Activated naive CD8-positive, alpha-beta T cell treated with anti-CD3 and anti-CD28 coated beads for 36 hours (primary cell): ENCODE measurements at regions not wholly inside any gene's neighbourhood (a gene's known extent, or its start where the extent isn't known, plus 50 kb on each side); places are given as distances from the start of the nearest gene placed in this dataset.
"Not testable (repeated sequence)": the region's sequence is repeated elsewhere in the genome, so short reads cannot be mapped to it uniquely, and the experiment has no call there.

Source experiments
- DNase-seq: peaks from one replicate; pipeline ENCODE4 v3.0.0; 2021
- H3K27ac Mint-ChIP-seq: one replicate; pipeline ENCODE4 v1.8.0; 2022; ENCODE audit warnings: mild to moderate bottlenecking, moderate library complexity, mixed read lengths
- H3K27me3 Mint-ChIP-seq: one replicate; pipeline ENCODE4 v1.8.0; 2022; ENCODE audit warnings: mild to moderate bottlenecking, mixed read lengths
- H3K36me3 Mint-ChIP-seq: one replicate; pipeline ENCODE4 v1.8.0; 2021; ENCODE audit warnings: mild to moderate bottlenecking, mixed read lengths
- H3K4me1 Mint-ChIP-seq: one replicate; pipeline ENCODE4 v1.8.0; 2021; ENCODE audit warnings: mixed read lengths
- H3K4me3 Mint-ChIP-seq: one replicate; pipeline ENCODE4 v1.8.0; 2022; ENCODE audit warnings: mild to moderate bottlenecking, moderate library complexity, mixed read lengths
- H3K9me3 Mint-ChIP-seq: one replicate; pipeline ENCODE4 v1.8.0; 2022; ENCODE audit warnings: mixed read lengths

DNA sequence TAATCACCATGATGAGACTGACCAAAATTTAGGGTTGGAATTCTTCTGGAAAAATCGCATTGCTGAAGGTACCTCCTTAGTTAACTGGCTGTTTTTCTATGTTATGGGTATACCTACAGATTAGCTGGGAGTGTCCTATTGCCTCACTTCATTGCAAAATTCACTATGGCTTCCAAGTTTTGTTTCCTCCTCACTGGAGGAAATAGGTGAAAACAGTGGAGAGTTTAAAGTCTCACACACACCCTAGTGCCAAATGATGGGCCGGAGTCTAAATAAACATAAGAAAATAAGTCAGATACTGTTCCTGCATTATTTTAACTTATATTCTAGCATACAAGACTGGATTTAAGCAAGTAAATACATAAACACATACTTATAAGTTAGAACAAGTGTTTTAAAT, 98.2 kb downstream of the AHR start:
- Mint-ChIP-seq H3K9me3 (peaks cover 21% of the 10 kb centered on the region), H3K27ac (no peak overlapping the region), H3K4me3 (no peak overlapping the region), H3K27me3 (peaks cover 21% of the 10 kb centered on the region), H3K36me3 (peaks cover 8% of the 10 kb centered on the region), H3K4me1 (peaks cover 17% of the 10 kb centered on the region)
- DNase-seq: no peak

DNA sequence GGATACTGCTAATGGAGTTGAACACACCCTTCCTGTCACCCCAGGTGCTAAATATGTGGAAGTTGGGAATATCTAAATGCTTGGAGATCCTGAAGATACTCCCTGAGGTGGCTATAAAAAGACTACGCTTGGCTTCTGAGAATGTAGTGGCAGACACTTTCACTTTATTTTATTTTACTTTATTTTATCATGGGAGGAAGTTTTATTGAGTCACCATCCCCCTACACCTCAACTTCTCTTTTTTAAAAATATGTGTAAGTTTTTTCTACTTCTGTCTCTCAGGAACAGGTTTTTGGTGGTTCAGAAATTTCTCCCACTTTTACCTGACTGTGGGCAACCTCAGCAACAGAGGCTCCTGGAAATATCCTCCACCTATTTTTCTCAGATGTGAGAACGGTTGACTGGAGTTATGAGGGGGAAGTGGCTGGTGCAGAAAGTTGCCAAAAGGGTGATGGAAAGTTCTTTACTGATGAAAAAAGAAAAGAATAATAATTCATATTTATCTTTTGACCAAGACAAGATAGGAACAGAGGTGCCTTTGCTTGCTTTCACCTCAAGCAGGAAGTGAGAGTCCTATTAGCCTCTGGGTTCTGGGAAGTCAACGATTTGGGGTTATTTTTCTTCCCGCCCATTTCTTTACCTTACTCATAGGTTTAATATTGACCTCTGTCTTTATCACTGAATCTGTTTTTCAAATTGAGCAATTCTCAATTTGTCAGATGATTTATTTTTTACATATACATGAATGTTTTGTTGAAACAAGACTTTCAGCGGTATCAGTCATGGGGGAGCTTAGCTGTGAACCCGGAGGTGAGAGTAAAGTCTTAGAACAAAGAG, 103.6 kb downstream of the AHR start:
- Mint-ChIP-seq H3K27ac (peak overlapping the region; percentile 92), H3K36me3 (no peaks in the 10 kb centered on the region)
- DNase-seq: peak; percentile 21

DNA sequence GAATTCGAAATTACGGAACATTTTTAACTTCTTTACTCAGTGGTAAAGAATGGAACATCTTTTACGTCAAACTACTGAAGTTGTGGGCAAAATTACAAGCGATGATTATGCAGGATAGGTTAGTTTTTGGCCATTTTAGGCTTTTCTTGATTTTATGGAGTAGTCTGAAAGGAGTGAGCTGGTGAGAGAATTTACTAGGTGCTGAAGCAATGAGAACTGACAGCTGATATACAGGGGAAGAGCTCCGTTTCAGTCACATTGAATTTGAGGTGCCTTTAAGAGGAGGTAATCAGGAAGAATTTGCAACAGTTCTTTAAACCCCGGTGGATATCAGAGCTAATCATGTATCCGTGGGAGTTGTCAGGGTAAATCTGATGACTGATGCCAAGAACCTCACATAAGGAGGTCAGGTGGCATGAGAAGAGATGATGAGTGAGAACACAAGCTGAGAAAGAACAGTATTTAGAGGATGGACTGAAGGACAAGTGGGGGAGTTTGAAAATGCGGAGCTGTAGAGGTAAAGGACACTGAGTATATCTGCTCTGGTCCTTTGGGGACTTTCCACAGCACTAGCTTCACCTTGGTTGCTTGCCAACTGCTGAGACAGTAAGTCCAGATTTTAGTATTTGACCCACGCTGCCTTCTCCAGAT, 104.3 kb downstream of the AHR start:
- Mint-ChIP-seq H3K4me1 (peaks cover 32% of the 10 kb centered on the region), H3K27ac (peak overlapping the region; percentile 92), H3K27me3 (peaks cover 31% of the 10 kb centered on the region), H3K4me3 (peak overlapping the region; percentile 42), H3K36me3 (no peaks in the 10 kb centered on the region), H3K9me3 (peaks cover 3% of the 10 kb centered on the region)
- peak; percentile 2 for DNase-seq

More for the DNA sequence above, 103.6 kb downstream of the AHR start:
- H3K9me3 Mint-ChIP-seq: peaks cover 3% of the 10 kb centered on the region
- H3K4me1 Mint-ChIP-seq: peaks cover 32% of the 10 kb centered on the region
- H3K4me3 Mint-ChIP-seq: peak overlapping the region; percentile 42
- peaks cover 36% of the 10 kb centered on the region for H3K27me3 Mint-ChIP-seq

DNA sequence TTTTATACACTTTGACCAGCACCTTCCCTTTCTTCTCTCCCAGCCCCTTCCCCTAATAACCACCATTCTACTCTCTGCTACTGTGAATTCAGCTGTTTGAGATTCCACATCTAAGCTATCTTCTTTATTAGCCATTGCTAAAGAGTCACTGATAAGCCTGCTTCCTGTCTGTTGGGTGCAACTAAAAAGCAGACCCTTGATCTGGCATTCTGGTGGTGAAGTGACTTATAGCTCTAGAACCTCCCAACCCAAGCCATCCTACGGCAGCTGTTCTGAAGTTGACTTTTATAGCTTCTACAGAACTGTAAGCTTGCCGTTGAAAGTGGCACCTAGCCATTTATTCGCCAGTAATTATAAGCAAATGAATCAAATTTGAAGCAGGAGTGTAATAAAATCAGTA, 105.6 kb downstream of the AHR start:
- Mint-ChIP-seq H3K27ac (peak overlapping the region; percentile 30), H3K27me3 (peaks cover 26% of the 10 kb centered on the region), H3K9me3 (peaks cover 3% of the 10 kb centered on the region), H3K4me3 (no peak overlapping the region), H3K36me3 (no peaks in the 10 kb centered on the region), H3K4me1 (peaks cover 32% of the 10 kb centered on the region)
- no peak for DNase-seq

DNA sequence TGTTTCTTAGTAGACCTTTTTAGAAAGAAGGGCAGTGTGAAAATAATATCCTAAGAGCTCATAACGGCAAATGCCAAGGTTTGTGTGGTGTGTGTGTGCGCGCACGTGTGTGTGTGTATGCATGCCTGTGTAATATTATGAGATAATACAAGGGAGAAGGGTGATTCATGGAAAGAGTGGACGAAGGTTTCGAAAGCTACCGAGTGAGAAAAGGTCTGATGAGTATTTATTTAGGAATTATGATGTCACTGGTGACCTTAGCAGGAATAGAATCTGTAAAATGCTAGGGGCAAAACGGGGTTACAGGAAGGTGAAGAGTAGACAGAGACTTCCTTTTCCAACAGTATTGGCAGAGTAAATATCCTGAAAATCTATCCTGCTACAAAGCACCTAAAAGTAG, 107.3 kb downstream of the AHR start:
- Mint-ChIP-seq H3K36me3 (no peaks in the 10 kb centered on the region), H3K27me3 (peaks cover 20% of the 10 kb centered on the region), H3K27ac (no peak overlapping the region)

DNA sequence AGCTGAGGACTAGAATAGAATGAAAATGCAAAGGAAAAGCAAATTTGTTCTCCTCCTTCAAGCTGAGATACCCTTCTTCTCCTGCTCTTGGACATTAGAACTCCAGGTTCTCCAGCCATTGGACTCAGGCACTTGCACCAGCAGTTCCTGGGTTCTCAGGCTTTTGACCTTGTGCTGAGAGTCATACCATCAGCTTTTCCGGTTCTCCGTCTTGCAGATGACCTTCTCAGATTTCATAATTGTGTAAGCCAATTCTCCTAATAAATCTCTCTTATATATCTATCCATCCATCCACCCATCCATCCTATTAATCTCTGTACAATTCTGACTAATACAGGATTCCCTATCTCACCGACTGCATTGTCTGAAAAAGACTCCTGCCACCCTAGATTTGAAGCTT, 108.3 kb downstream of the AHR start:
- Mint-ChIP-seq H3K9me3 (no peaks in the 10 kb centered on the region), H3K27ac (no peak overlapping the region), H3K27me3 (peaks cover 20% of the 10 kb centered on the region), H3K4me1 (peaks cover 17% of the 10 kb centered on the region), H3K36me3 (no peaks in the 10 kb centered on the region), H3K4me3 (no peak overlapping the region)
- DNase-seq: no peak

More for the DNA sequence above, 107.3 kb downstream of the AHR start:
- H3K4me3 Mint-ChIP-seq: no peak overlapping the region
- peaks cover 26% of the 10 kb centered on the region for H3K4me1 Mint-ChIP-seq
- no peaks in the 10 kb centered on the region for H3K9me3 Mint-ChIP-seq
- no peak for DNase-seq

DNA sequence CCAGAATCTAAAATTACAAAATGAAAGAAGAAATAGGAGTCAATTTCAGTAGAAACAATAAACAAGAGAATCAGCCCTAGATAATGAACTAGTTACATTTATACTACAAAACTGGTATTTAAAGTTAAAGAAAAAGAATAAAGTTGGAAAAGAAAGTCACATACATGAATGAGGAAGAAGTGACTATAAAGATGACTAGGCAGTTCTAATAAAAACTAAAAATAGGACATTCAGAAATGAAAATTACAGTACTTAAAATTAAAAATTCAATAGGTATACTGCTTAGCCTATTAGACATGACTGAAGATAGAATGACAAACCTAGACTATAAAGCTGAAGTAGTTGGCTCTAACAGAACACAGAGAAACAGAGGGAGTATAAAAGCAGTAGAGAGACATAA, 108.8 kb downstream of the AHR start:
- no peak for DNase-seq
- H3K9me3 Mint-ChIP-seq: no peaks in the 10 kb centered on the region
- no peaks in the 10 kb centered on the region for H3K36me3 Mint-ChIP-seq
- H3K4me1 Mint-ChIP-seq: peaks cover 14% of the 10 kb centered on the region
- peaks cover 20% of the 10 kb centered on the region for H3K27me3 Mint-ChIP-seq
- H3K27ac Mint-ChIP-seq: no peak overlapping the region
- H3K4me3 Mint-ChIP-seq: no peak overlapping the region

DNA sequence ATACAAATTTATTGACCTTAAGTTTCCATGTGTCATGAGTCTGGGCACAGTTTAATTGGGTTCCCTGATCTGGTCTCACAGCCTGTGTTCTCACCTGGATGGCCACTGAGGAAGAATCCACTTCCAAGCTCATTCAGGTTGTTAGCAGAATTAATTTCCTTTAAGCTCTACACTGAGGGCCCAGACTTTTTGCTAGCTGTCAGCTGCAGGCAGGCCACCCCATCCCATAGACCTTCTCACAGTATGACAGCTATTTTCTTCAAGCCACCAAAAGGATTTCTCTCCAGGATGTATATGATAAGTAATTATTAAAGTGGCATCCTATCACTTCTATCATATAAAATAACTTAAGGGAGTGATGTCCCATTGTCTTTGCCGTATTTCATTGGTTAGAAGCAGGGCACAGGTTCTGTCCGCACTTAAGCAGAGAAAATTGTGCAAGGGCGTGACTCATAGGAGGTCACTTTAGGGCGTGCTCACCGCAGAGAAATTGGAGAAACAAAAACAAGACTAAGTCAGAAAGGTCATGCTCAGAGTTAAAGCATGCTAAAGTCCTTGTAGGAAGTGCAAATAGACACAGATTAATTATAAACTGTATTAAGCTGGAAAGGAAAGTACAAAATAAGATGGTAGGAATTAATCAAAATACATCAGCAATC, 109.9 kb downstream of the AHR start:
- peaks cover 6% of the 10 kb centered on the region for H3K4me1 Mint-ChIP-seq
- H3K4me3 Mint-ChIP-seq: no peak overlapping the region
- no peaks in the 10 kb centered on the region for H3K36me3 Mint-ChIP-seq
- no peak for DNase-seq
- H3K27ac Mint-ChIP-seq: no peak overlapping the region
- peaks cover 20% of the 10 kb centered on the region for H3K27me3 Mint-ChIP-seq
- no peaks in the 10 kb centered on the region for H3K9me3 Mint-ChIP-seq

DNA sequence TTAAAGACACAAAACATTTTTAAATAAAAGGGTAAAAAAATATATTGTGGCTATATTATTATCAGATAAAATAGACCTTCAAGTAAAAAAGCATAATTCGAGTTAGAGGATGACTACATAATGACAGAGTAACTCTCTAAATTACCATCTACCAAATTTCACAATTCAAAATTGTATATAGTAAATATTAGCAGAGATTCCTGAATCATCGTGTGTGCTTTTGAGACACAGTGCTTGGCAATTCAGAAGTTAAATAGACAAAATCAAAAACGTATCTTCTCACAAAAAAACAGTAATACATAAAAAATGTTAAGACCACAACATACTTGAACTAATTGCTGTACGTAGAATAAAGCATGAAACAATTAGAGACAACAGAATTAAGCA, 110.4 kb downstream of the AHR start:
- Mint-ChIP-seq H3K4me1 (peaks cover 4% of the 10 kb centered on the region), H3K27me3 (peaks cover 19% of the 10 kb centered on the region), H3K4me3 (no peak overlapping the region), H3K9me3 (no peaks in the 10 kb centered on the region), H3K36me3 (no peaks in the 10 kb centered on the region), H3K27ac (no peak overlapping the region)
- DNase-seq: no peak

DNA sequence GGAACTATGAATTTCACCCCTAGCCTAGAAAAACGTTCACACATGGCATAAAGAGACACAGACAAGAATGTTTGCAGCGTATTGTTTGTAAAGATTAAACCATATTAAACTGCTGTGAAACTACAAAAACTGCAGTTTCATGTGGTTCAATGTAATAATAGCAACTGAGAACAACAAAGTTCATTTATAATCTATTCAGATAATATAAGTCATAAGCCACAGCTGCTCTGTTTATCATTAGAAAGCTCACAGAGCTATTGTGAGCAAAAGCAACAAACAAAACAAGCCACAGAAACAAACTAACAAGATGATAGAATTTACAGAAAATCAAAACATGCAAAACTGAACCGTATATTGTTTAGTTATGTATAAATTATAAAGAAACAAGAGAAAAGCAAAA, 113.5 kb downstream of the AHR start:
- H3K36me3 Mint-ChIP-seq: no peaks in the 10 kb centered on the region
- H3K4me3 Mint-ChIP-seq: no peak overlapping the region
- no peak for DNase-seq
- H3K9me3 Mint-ChIP-seq: no peaks in the 10 kb centered on the region
- H3K4me1 Mint-ChIP-seq: no peaks in the 10 kb centered on the region
- no peak overlapping the region for H3K27ac Mint-ChIP-seq
- no peaks in the 10 kb centered on the region for H3K27me3 Mint-ChIP-seq

DNA sequence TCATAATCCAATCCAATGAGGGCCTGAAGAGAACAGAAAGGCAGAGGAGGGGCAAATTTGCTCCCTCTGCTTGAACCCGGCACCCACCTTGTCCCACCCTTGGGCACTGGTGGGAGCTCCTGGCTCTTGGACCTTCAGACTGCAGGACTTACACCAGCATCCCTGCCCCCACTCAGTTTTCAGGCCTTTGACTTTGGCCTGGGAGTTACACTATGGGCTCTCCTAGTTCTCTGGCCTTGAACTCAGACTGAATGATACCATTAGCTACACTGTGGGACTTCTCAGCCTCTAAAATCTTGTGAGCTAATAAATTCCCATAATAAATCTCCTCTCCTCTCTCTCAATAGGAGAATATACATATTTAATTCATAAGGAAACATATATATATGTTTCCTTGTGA, 114.4 kb downstream of the AHR start:
- Mint-ChIP-seq H3K27me3 (no peaks in the 10 kb centered on the region), H3K4me1 (no peaks in the 10 kb centered on the region), H3K27ac (no peak overlapping the region), H3K36me3 (no peaks in the 10 kb centered on the region), H3K4me3 (no peak overlapping the region), H3K9me3 (no peaks in the 10 kb centered on the region)
- no peak for DNase-seq

DNA sequence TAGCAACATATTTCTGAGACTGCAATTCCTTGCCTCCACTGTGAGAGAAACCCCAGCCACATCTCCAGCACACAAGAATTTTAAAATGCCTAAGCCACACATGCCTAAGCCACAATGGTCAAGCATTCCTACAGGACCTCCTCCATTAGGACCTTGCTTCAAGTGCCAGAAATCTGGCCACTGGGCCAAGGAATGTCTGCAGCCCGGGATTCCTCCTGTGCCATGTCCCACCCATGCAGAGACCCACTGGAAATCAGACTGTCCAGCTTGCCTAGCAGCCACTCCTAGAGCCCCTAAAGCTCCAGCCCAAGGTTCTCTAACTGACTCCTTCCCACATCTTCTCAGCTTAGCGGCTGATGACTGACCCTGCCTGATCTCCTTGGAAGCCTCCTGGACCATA, 117.5 kb downstream of the AHR start:
- no peak for DNase-seq
- Mint-ChIP-seq H3K27me3 (no peaks in the 10 kb centered on the region), H3K27ac (no peak overlapping the region), H3K9me3 (no peaks in the 10 kb centered on the region), H3K36me3 (no peaks in the 10 kb centered on the region), H3K4me1 (no peaks in the 10 kb centered on the region), H3K4me3 (no peak overlapping the region)

DNA sequence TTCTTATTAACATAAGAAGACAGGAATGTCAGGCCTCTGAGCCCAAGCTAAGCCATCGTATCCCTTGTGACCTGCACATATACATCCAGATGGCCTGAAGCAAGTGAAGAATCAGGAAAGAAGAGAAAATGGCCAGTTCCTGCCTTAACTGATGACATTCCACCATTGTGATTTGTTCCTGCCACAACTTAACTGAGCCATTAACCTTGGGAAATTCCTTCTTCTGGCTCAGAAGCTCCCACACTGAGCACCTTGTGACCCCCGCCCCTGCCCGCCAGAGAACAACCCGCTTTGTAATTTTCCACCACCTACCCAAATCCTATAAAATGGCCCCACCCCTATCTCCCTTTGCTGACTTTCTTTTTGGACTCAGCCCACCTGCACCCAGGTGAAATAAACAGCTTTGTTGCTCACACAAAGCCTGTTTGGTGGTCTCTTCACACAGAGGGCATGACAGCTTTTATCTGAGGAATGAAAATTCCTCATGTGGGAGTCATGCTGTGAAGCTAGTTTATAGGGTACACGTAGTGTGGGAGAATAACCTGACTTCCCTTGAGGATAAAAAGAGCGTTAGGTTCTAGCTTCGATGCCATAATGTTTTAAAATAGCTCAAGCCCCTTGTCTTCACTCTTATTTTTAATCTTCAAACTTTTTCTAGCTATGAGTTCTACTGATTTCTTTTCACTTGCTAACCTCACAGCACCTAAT, 122.0 kb downstream of the AHR start:
- not testable (repeated sequence) for H3K4me3 Mint-ChIP-seq, DNase-seq, H3K4me1 Mint-ChIP-seq, H3K27ac Mint-ChIP-seq, H3K36me3 Mint-ChIP-seq, H3K9me3 Mint-ChIP-seq, H3K27me3 Mint-ChIP-seq

DNA sequence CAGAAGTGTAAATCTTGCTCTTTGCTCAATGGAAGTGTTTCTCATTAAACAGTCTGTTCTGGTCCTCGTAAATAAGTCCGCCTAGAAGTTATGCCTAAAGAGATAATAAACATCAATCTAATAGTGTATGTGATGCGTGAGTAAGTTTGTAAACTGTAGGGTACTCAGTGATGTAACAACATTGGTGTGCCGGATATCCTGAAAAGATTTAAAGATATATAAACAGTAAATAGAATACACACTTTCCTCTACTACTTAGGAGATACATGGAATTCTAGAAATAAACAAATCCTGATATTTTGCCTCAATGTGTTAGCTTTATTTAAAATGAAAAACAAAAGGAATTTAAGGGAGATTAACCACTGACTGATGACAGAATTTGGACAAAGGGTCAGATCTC, 123.5 kb downstream of the AHR start:
- H3K4me1 Mint-ChIP-seq: no peaks in the 10 kb centered on the region
- peaks cover 3% of the 10 kb centered on the region for H3K36me3 Mint-ChIP-seq
- no peak overlapping the region for H3K4me3 Mint-ChIP-seq
- peaks cover 3% of the 10 kb centered on the region for H3K9me3 Mint-ChIP-seq
- no peak for DNase-seq
- no peak overlapping the region for H3K27ac Mint-ChIP-seq
- peaks cover 7% of the 10 kb centered on the region for H3K27me3 Mint-ChIP-seq

DNA sequence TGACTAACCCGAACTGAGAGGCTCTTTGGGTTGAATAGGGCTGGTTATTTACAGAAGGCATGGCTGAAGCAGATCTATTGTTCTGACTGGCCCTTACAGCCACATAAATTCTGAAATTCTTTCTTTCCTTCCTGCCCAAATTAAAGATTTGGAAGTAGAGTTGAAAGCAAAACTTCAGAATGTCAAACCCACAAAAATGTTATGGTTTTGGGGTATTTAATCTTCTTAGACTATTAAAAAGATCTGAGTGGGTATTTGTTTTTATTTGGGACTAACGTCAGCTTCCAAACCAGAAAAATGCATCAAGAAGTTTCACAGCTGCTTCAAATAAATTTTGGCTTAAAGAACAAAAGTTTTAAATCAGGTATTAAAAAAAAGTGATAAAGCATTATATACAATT, 124.5 kb downstream of the AHR start:
- peaks cover 7% of the 10 kb centered on the region for H3K9me3 Mint-ChIP-seq
- H3K27ac Mint-ChIP-seq: no peak overlapping the region
- H3K36me3 Mint-ChIP-seq: peaks cover 3% of the 10 kb centered on the region
- DNase-seq: no peak
- no peaks in the 10 kb centered on the region for H3K4me1 Mint-ChIP-seq
- H3K4me3 Mint-ChIP-seq: no peak overlapping the region
- peaks cover 7% of the 10 kb centered on the region for H3K27me3 Mint-ChIP-seq
